A549 (cell line): ENCODE measurements at regions not wholly inside any gene's neighbourhood (a gene's known extent, or its start where the extent isn't known, plus 50 kb on each side); places are given as distances from the start of the nearest gene placed in this dataset.

Experiments
- ATAC-seq, 2 experiments: fragments of 200-7000 bp in 1 of 2; fragments of >200 bp in 1 of 2; cut with Nextera tagmentation in 1 of 2; cut with Tn5 transposase in 1 of 2; 3 replicates each; pipeline versions ENCODE4 v1.8.0 to v1.9.1; 2018 to 2020; ENCODE audit warnings: mild to moderate bottlenecking in 1 of 2, moderate library complexity in 1 of 2
- CTCF ChIA-PET: fragments of 300-600 bp; sonication (Branson Sonifier 250); formaldehyde crosslinking; extraction: SDS; loops from one replicate; lab custom pipeline; 2021; ENCODE audit warnings: antibody characterized with exemption, inconsistent platforms; lab: Yijun Ruan, JAX
- POLR2A ChIA-PET: fragments of 350-600 bp; formaldehyde crosslinking; extraction: SDS; loops from one replicate; lab custom pipeline; 2021; ENCODE audit warnings: antibody characterized with exemption, inconsistent platforms; lab: Yijun Ruan, JAX
- DNase-seq, 2 experiments: peaks; one replicate each; pipeline versions ENCODE4 v3.0.0 to v3.0.0-alpha.2; 2011 to 2016; ENCODE audit warnings: low read depth in 1 of 2, low spot score in 1 of 2
- FAIRE-seq: peaks from 2 replicates; lab custom pipeline; 2011; peaks lifted over from hg19 to GRCh38; lab: Jason Lieb, UNC
- H3K27ac ChIP-seq, 2 experiments: fragments of >200 bp; sonication (Bioruptor Twin); formaldehyde crosslinking; 3 replicates each; pipeline ENCODE4 v1.5.1; 2016 to 2017
- H3K4me1 ChIP-seq: fragments of >200 bp; sonication (Bioruptor Twin); formaldehyde crosslinking; 3 replicates; pipeline ENCODE4 v1.6.1; 2016
- H3K4me2 ChIP-seq: fragments of >200 bp; sonication (Bioruptor Twin); formaldehyde crosslinking; 3 replicates; pipeline ENCODE4 v1.6.1; 2016
- H3K4me3 ChIP-seq: fragments of >200 bp; sonication (Bioruptor Twin); formaldehyde crosslinking; 3 replicates; pipeline ENCODE4 v1.5.1; 2016
- H3K9me3 ChIP-seq: fragments of >200 bp; sonication (Bioruptor Twin); formaldehyde crosslinking; 3 replicates; pipeline ENCODE4 v1.6.1; 2016
- CBX2 ChIP-seq: fragments of 200-600 bp; sonication (generic); IDR thresholded peaks from 2 replicates; pipeline ENCODE4 v1.6.1; 2016; ENCODE audit warnings: low read depth, mild to moderate bottlenecking, borderline replicate concordance
- CBX8 ChIP-seq: fragments of 200-600 bp; sonication (generic); IDR thresholded peaks from 2 replicates; pipeline ENCODE4 v1.6.1; 2016
- CHD2 ChIP-seq: fragments of 150-350 bp; IDR thresholded peaks from 2 replicates; pipeline ENCODE4 v1.6.1; 2014; ENCODE audit warnings: low read length; ENCODE audit not compliant: partially characterized antibody
- CTCF ChIP-seq: fragments of >200 bp; sonication (Bioruptor Twin); formaldehyde crosslinking; IDR thresholded peaks from 3 replicates; pipeline ENCODE4 v1.5.1; 2016
- EHF ChIP-seq: fragments of 250-450 bp; sonication (Bioruptor Pico); IDR thresholded peaks from 2 replicates; pipeline ENCODE4 v1.5.0; 2020; ENCODE audit warnings: mild to moderate bottlenecking
- EHMT2 ChIP-seq: fragments of 200-600 bp; sonication (generic); IDR thresholded peaks from 2 replicates; pipeline ENCODE4 v1.6.1; 2016; ENCODE audit warnings: antibody characterized with exemption, low read depth, mild to moderate bottlenecking, moderate library complexity
- ELK1 ChIP-seq: fragments of 150-350 bp; IDR thresholded peaks from 2 replicates; pipeline ENCODE4 v1.6.1; 2014; ENCODE audit warnings: low read depth, mild to moderate bottlenecking, low read length
- FOSB ChIP-seq: fragments of 250-450 bp; sonication (Bioruptor Pico); IDR thresholded peaks from 2 replicates; pipeline ENCODE4 v1.5.0; 2020; ENCODE audit warnings: mild to moderate bottlenecking, moderate library complexity
- FOXS1 ChIP-seq: fragments of 250-450 bp; sonication (Bioruptor Pico); IDR thresholded peaks from 2 replicates; pipeline ENCODE4 v1.5.0; 2020; ENCODE audit warnings: mild to moderate bottlenecking, moderate library complexity
- HEYL ChIP-seq: fragments of 250-450 bp; sonication (Bioruptor Pico); IDR thresholded peaks from 2 replicates; pipeline ENCODE4 v1.8.0; 2021; ENCODE audit warnings: mild to moderate bottlenecking, moderate library complexity
- HOXA7 ChIP-seq: fragments of 250-450 bp; sonication (Bioruptor Pico); IDR thresholded peaks from 2 replicates; pipeline ENCODE4 v1.5.0; 2020; ENCODE audit warnings: mild to moderate bottlenecking, moderate library complexity
- HOXB5 ChIP-seq: fragments of 250-450 bp; sonication (Bioruptor Pico); IDR thresholded peaks from 2 replicates; pipeline ENCODE4 v1.5.0; 2020; ENCODE audit warnings: mild to moderate bottlenecking, moderate library complexity
- JUNB ChIP-seq: fragments of >200 bp; sonication (Bioruptor Twin); formaldehyde crosslinking; IDR thresholded peaks from 2 replicates; pipeline ENCODE4 v1.6.1; 2016
- KDM1A ChIP-seq: fragments of 200-600 bp; sonication (generic); IDR thresholded peaks from 2 replicates; pipeline ENCODE4 v1.6.1; 2016; ENCODE audit warnings: low read depth, mild to moderate bottlenecking
- MAZ ChIP-seq: fragments of 150-350 bp; IDR thresholded peaks from 2 replicates; pipeline ENCODE4 v1.6.1; 2014; ENCODE audit warnings: antibody characterized with exemption, low read depth, low read length, borderline replicate concordance
- NFE2L2 ChIP-seq: fragments of 150-350 bp; conservative IDR thresholded peaks from 2 replicates; pipeline ENCODE4 v1.6.1; 2014; ENCODE audit warnings: low read length
- NPAS2 ChIP-seq: fragments of 250-450 bp; sonication (Bioruptor Pico); IDR thresholded peaks from 2 replicates; pipeline ENCODE4 v1.8.0; 2022; ENCODE audit warnings: mild to moderate bottlenecking, moderate library complexity, borderline replicate concordance
- NR3C1 ChIP-seq: fragments of >200 bp; sonication (Bioruptor Twin); formaldehyde crosslinking; IDR thresholded peaks from 3 replicates; pipeline ENCODE4 v1.6.1; 2017
- PHF8 ChIP-seq: fragments of 200-600 bp; sonication (generic); IDR thresholded peaks from 2 replicates; pipeline ENCODE4 v1.6.1; 2016; ENCODE audit warnings: low read depth, mild to moderate bottlenecking, antibody characterized with exemption, moderate library complexity, borderline replicate concordance
- POLR2A ChIP-seq: IDR thresholded peaks from 2 replicates; pipeline ENCODE4 v1.6.1; 2012; ENCODE audit warnings: mild to moderate bottlenecking, low read length
- POLR2AphosphoS2 ChIP-seq: conservative IDR thresholded peaks from 2 replicates; pipeline ENCODE4 v1.6.1; 2012; ENCODE audit warnings: low read length, improper control_type of control experiment, inconsistent platforms
- RCOR1 ChIP-seq: fragments of 150-350 bp; IDR thresholded peaks from 2 replicates; pipeline ENCODE4 v1.6.1; 2014; ENCODE audit warnings: antibody characterized with exemption, low read length, low read depth
- RNF2 ChIP-seq: fragments of 200-600 bp; sonication (generic); IDR thresholded peaks from 2 replicates; pipeline ENCODE4 v1.6.1; 2016; ENCODE audit warnings: low read depth, mild to moderate bottlenecking, antibody characterized with exemption, moderate library complexity, borderline replicate concordance
- SMC3 ChIP-seq: fragments of >200 bp; sonication (Bioruptor Twin); formaldehyde crosslinking; IDR thresholded peaks from 3 replicates; pipeline ENCODE4 v1.6.1; 2018; ENCODE audit warnings: inconsistent platforms
- TFCP2L1 ChIP-seq: fragments of 250-450 bp; sonication (Bioruptor Pico); IDR thresholded peaks from 2 replicates; pipeline ENCODE4 v1.5.0; 2021; ENCODE audit warnings: mild to moderate bottlenecking
- TP53 ChIP-seq: fragments of 250-450 bp; sonication (Bioruptor Pico); IDR thresholded peaks from 2 replicates; pipeline ENCODE4 v1.5.0; 2021; ENCODE audit warnings: mild to moderate bottlenecking, moderate library complexity
- USF2 ChIP-seq: fragments of 450-650 bp; IDR thresholded peaks from 2 replicates; pipeline ENCODE4 v1.6.1; 2014; ENCODE audit warnings: antibody characterized with exemption
- ZC3H11A ChIP-seq: fragments of 450-650 bp; IDR thresholded peaks from 2 replicates; pipeline ENCODE4 v1.6.1; 2014; ENCODE audit warnings: antibody characterized with exemption, mild to moderate bottlenecking
- ZFP36 ChIP-seq: fragments of 450-650 bp; IDR thresholded peaks from 2 replicates; pipeline ENCODE4 v1.6.1; 2014; ENCODE audit warnings: borderline replicate concordance; ENCODE audit not compliant: partially characterized antibody
- WGBS: methylation state at CpG from one replicate; pipeline ENCODE4 v1.1.6; 2017; ENCODE audit errors: missing lambda C conversion rate; 5-methylcytosine and 5-hydroxymethylcytosine counted together

- 36% methylated on average over 6 of the region's 6 CpGs for WGBS
- H3K9me3 ChIP-seq: no peaks in the 10 kb centered on the region
- H3K4me2 ChIP-seq: no peak overlapping the region
- H3K27ac ChIP-seq: no peak overlapping the region
- TF ChIP-seq POLR2AphosphoS2 (no peak), HOXB5 (CRISPR knock-in tag) (no peak), CBX8 (no peak), RCOR1 (no peak), ZFP36 (no peak), USF2 (no peak), JUNB (no peak), TP53 (CRISPR knock-in tag) (no peak), EHMT2 (no peak), FOSB (no peak), NR3C1 (no peak), ELK1 (no peak), POLR2A (no peak), CBX2 (no peak), HOXA7 (CRISPR knock-in tag) (no peak), PHF8 (no peak), NFE2L2 (no peak)
- CTCF ChIA-PET: no interaction called here
- POLR2A ChIA-PET: no interaction called here
- FAIRE-seq: no peak
- no peak for DNase-seq
- H3K4me1 ChIP-seq: no peaks in the 10 kb centered on the region
- no peak for ATAC-seq
- H3K4me3 ChIP-seq: no peak overlapping the region
Observed at GRCh38 chr18:44507729-44508325, 172.9 kb upstream of the SETBP1 start.

- ChIA-PET CTCF (no interaction called here), POLR2A (no interaction called here)
- ATAC-seq (no peak), FAIRE-seq (no peak), DNase-seq (no peak)
- Histone ChIP-seq H3K4me3 (no peak overlapping the region), H3K4me1 (no peaks in the 10 kb centered on the region), H3K27ac (no peak overlapping the region), H3K9me3 (no peaks in the 10 kb centered on the region), H3K4me2 (no peak overlapping the region)
- TF ChIP-seq JUNB: no peak
- TF ChIP-seq HOXA7 (CRISPR knock-in tag): no peak
- TF ChIP-seq ZFP36: no peak
- TF ChIP-seq CHD2: no peak
- TF ChIP-seq MAZ: no peak
- no peak for TF ChIP-seq FOXS1 (CRISPR knock-in tag)
- no peak for TF ChIP-seq EHF (CRISPR knock-in tag)
- no peak for TF ChIP-seq PHF8
- TF ChIP-seq NPAS2: no peak
- no peak for TF ChIP-seq TFCP2L1 (CRISPR knock-in tag)
- no peak for TF ChIP-seq CBX2
- 41% methylated on average over 3 of the region's 3 CpGs for WGBS
Observed at GRCh38 chr18:44508474-44508873, 172.2 kb upstream of the SETBP1 start.

GRCh38 chr18:44509048-44509447, 171.6 kb upstream of the SETBP1 start:
- 71% methylated on average over 2 of the region's 2 CpGs for WGBS
- FAIRE-seq (no peak), ATAC-seq (no peak), DNase-seq (no peak)
- CTCF ChIA-PET: no interaction called here
- Histone ChIP-seq H3K27ac (no peak overlapping the region), H3K4me1 (no peaks in the 10 kb centered on the region), H3K4me3 (no peak overlapping the region), H3K4me2 (no peak overlapping the region), H3K9me3 (no peaks in the 10 kb centered on the region)
- TF ChIP-seq NPAS2 (no peak), HEYL (CRISPR knock-in tag) (no peak), EHF (CRISPR knock-in tag) (no peak), ZC3H11A (no peak), CTCF (no peak), SMC3 (no peak), KDM1A (no peak), RNF2 (no peak), FOXS1 (CRISPR knock-in tag) (no peak)
- POLR2A ChIA-PET: no interaction called here
